Heart left ventricle (tissue), 13 donors: ENCODE measurements at regions not wholly inside any gene's neighbourhood (a gene's known extent, or its start where the extent isn't known, plus 50 kb on each side); places are given as distances from the start of the nearest gene placed in this dataset.

Experiments used
- CTCF ChIP-seq, 12 donors: fragments of 200-600 bp; sonication (generic) in 4 of 12; IDR thresholded peaks; one replicate each; pipeline versions ENCODE4 v1.5.0 to v1.8.0; 2018 to 2022; ENCODE audit warnings: antibody characterized with exemption in 12 of 12, mild to moderate bottlenecking in 5 of 12
- POLR2A ChIP-seq, 2 donors: fragments of 450-650 bp; IDR thresholded peaks; one replicate each; pipeline ENCODE4 v1.6.1; 2017; ENCODE audit warnings: antibody characterized with exemption in 2 of 2, mild to moderate bottlenecking in 2 of 2, moderate library complexity in 2 of 2
- donor health status: ischemic (EF 13 %, LVEDD 7.1; RV severe dilation, severe dysfunction).
- donor health status: DM: no; HTN: yes; CAD: no.
- donor health status: DM: no; HTN: no; CAD: no.
- donor health status: ischemic (EF 25% LVEDD 6.9; RV normal size, moderate dysfunction).
- donor health status: ischemic (EF 25% LVEDD 5.7; RV mildly dilated, moderate dysfunction).
- donor health status: ischemic (EF 35%, LVEDD 5.7; RV mildly dilated, moderate dysfunction).
- donor health status: nonischemic (EF 11% LVEDD 7.7; RV severe dilation, severe dysfunction).
- donor health status: DM: yes; HTN: yes; CAD: no.
- donor health status: PGD.
- donor health status: ischemic (EF 29% LVEDD 5.4; RV normal size, mild dysfunction).
- donor health status: nonischemic (EF 23%, LVEDD 6.1; RV moderate dilation, normal function).

GRCh38 chr12:33277376-33277775 lies 162.2 kb downstream of the SYT10 start:
- TF ChIP-seq CTCF (IDR thresholded peaks at IDR 0.05), result no peak
- TF ChIP-seq POLR2A (IDR thresholded peaks at IDR 0.05), result no peak
